Naive thymus-derived CD8-positive, alpha-beta T cell (primary cell): ENCODE measurements at regions not wholly inside any gene's neighbourhood (a gene's known extent, or its start where the extent isn't known, plus 50 kb on each side); places are given as distances from the start of the nearest gene placed in this dataset.
"Not testable (repeated sequence)": the region's sequence is repeated elsewhere in the genome, so short reads cannot be mapped to it uniquely, and the experiment has no call there.

Experiments
- ATAC-seq, 2 donors: fragments of 150-1000 bp; cut with Tn5 transposase in 1 of 2; sonication (Bioruptor Pico), chemical (Tn5 transposase) in 1 of 2; 1 replicate in 1 of 2; 2 replicates in 1 of 2; pipeline ENCODE4 v1.10.0; 2021; ENCODE audit warnings: mild to moderate bottlenecking in 2 of 2, moderate library complexity in 2 of 2
- POLR2A ChIA-PET: fragments of 350-600 bp; sonication (Branson Sonifier 250); formaldehyde crosslinking; loops from one replicate; lab custom pipeline; 2021; ENCODE audit warnings: antibody characterized with exemption; lab: Charles Lee
- DNase-seq, 10 donors: peaks; one replicate each; pipeline versions ENCODE4 v3.0.0 to v3.0.0-alpha.2; 2020 to 2022
- H3K27ac Mint-ChIP-seq, 10 donors: one replicate each; pipeline ENCODE4 v1.8.0; 2020 to 2022; ENCODE audit warnings: mild to moderate bottlenecking in 10 of 10, mixed read lengths in 10 of 10, moderate library complexity in 4 of 10, inconsistent platforms in 1 of 10
- H3K27me3 Mint-ChIP-seq, 5 donors: one replicate each; pipeline ENCODE4 v1.8.0; 2021 to 2022; ENCODE audit warnings: mixed read lengths in 5 of 5
- H3K36me3 Mint-ChIP-seq, 3 donors: one replicate each; pipeline ENCODE4 v1.8.0; 2020 to 2022; ENCODE audit warnings: mixed read lengths in 3 of 3, mild to moderate bottlenecking in 2 of 3, inconsistent platforms in 1 of 3
- H3K4me1 Mint-ChIP-seq, 4 donors: one replicate each; pipeline ENCODE4 v1.8.0; 2021 to 2022; ENCODE audit warnings: mixed read lengths in 4 of 4
- H3K4me3 Mint-ChIP-seq, 10 donors: one replicate each; pipeline ENCODE4 v1.8.0; 2020 to 2022; ENCODE audit warnings: mild to moderate bottlenecking in 10 of 10, mixed read lengths in 10 of 10, moderate library complexity in 6 of 10, inconsistent platforms in 1 of 10
- H3K9me3 Mint-ChIP-seq, 9 donors: one replicate each; pipeline ENCODE4 v1.8.0; 2020 to 2022; ENCODE audit warnings: mixed read lengths in 9 of 9, mild to moderate bottlenecking in 3 of 9, inconsistent platforms in 1 of 9, moderate library complexity in 1 of 9

- Mint-ChIP-seq H3K9me3 (peaks cover 0 to 10% (median 0%) of the 10 kb centered on the region in 9 donors), H3K27me3 (peaks cover 0 to 10% (median 3%) of the 10 kb centered on the region in 5 donors), H3K4me1 (no peaks in the 10 kb centered on the region), H3K4me3 (no peak overlapping the region), H3K36me3 (no peaks in the 10 kb centered on the region), H3K27ac (no peak overlapping the region)
- POLR2A ChIA-PET = no interaction called here
- no peak for DNase-seq
- ATAC-seq = no peak
These were observed 214.5 kb downstream of the CAAP1 start for GRCh38 chr9:26677965-26678706.

- Mint-ChIP-seq H3K4me1 (no peaks in the 10 kb centered on the region), H3K4me3 (no peak overlapping the region), H3K36me3 (no peaks in the 10 kb centered on the region), H3K27ac (no peak overlapping the region), H3K9me3 (peaks cover 0 to 10% (median 0%) of the 10 kb centered on the region in 9 donors), H3K27me3 (peaks cover 0 to 5% (median 3%) of the 10 kb centered on the region in 5 donors)
- ATAC-seq (no peak), DNase-seq (no peak)
- POLR2A ChIA-PET = no interaction called here
These were observed 217.6 kb downstream of the CAAP1 start for GRCh38 chr9:26675035-26675434.

GRCh38 chr9:26673261-26673660, 219.3 kb downstream of the CAAP1 start:
- DNase-seq (no peak), ATAC-seq (no peak)
- no peak overlapping the region for H3K27ac Mint-ChIP-seq
- peaks cover 0 to 5% (median 3%) of the 10 kb centered on the region in 5 donors for H3K27me3 Mint-ChIP-seq
- H3K9me3 Mint-ChIP-seq = peaks cover 0 to 10% (median 0%) of the 10 kb centered on the region in 9 donors
- H3K4me3 Mint-ChIP-seq = no peak overlapping the region
- H3K36me3 Mint-ChIP-seq = no peaks in the 10 kb centered on the region
- no peaks in the 10 kb centered on the region for H3K4me1 Mint-ChIP-seq
- POLR2A ChIA-PET = no interaction called here

- H3K4me3 Mint-ChIP-seq = no peak overlapping the region
- no peak overlapping the region for H3K27ac Mint-ChIP-seq
- H3K27me3 Mint-ChIP-seq = peaks cover 0 to 5% (median 2%) of the 10 kb centered on the region in 5 donors
- peaks cover 0 to 3% (median 0%) of the 10 kb centered on the region in 9 donors for H3K9me3 Mint-ChIP-seq
- no peak for DNase-seq
- no peaks in the 10 kb centered on the region for H3K36me3 Mint-ChIP-seq
- ATAC-seq = no peak
- no peaks in the 10 kb centered on the region for H3K4me1 Mint-ChIP-seq
- POLR2A ChIA-PET = no interaction called here
These were observed 222.6 kb downstream of the CAAP1 start for GRCh38 chr9:26669701-26670670.

GRCh38 chr9:26667882-26668281, 224.7 kb downstream of the CAAP1 start:
- no peak for DNase-seq
- no peak overlapping the region for H3K27ac Mint-ChIP-seq
- H3K27me3 Mint-ChIP-seq = peaks cover 0 to 3% (median 0%) of the 10 kb centered on the region in 5 donors
- no peaks in the 10 kb centered on the region for H3K36me3 Mint-ChIP-seq
- H3K9me3 Mint-ChIP-seq = peaks cover 0 to 3% (median 0%) of the 10 kb centered on the region in 9 donors
- H3K4me3 Mint-ChIP-seq = no peak overlapping the region
- POLR2A ChIA-PET = no interaction called here
- H3K4me1 Mint-ChIP-seq = no peaks in the 10 kb centered on the region
- ATAC-seq = no peak

GRCh38 chr9:26665666-26666065, 226.9 kb downstream of the CAAP1 start:
- H3K4me3 Mint-ChIP-seq = no peak overlapping the region
- DNase-seq (no peak), ATAC-seq (no peak)
- peaks cover 0 to 8% (median 3%) of the 10 kb centered on the region in 9 donors for H3K9me3 Mint-ChIP-seq
- H3K36me3 Mint-ChIP-seq = no peaks in the 10 kb centered on the region
- no peaks in the 10 kb centered on the region for H3K4me1 Mint-ChIP-seq
- H3K27ac Mint-ChIP-seq = no peak overlapping the region
- H3K27me3 Mint-ChIP-seq = peaks cover 0 to 9% (median 2%) of the 10 kb centered on the region in 5 donors
- POLR2A ChIA-PET = no interaction called here

- H3K36me3 Mint-ChIP-seq, H3K4me3 Mint-ChIP-seq, H3K9me3 Mint-ChIP-seq, ATAC-seq, H3K27ac Mint-ChIP-seq, H3K4me1 Mint-ChIP-seq, POLR2A ChIA-PET: not testable (repeated sequence)
- DNase-seq = peak in 1 of 10 donors; percentile 61
- H3K27me3 Mint-ChIP-seq = peaks cover 0 to 16% (median 6%) of the 10 kb centered on the region in 5 donors
These were observed 228.4 kb downstream of the CAAP1 start for GRCh38 chr9:26664087-26664773.

- Mint-ChIP-seq H3K9me3 (peaks cover 0 to 9% (median 3%) of the 10 kb centered on the region in 9 donors), H3K36me3 (no peaks in the 10 kb centered on the region), H3K4me1 (no peaks in the 10 kb centered on the region), H3K27me3 (peaks cover 0 to 18% (median 6%) of the 10 kb centered on the region in 5 donors), H3K27ac (no peak overlapping the region), H3K4me3 (no peak overlapping the region)
- POLR2A ChIA-PET = no interaction called here
- no peak for ATAC-seq
- no peak for DNase-seq
These were observed 230.1 kb downstream of the CAAP1 start for GRCh38 chr9:26662476-26662875.

- Mint-ChIP-seq H3K9me3 (peaks cover 0 to 9% (median 4%) of the 10 kb centered on the region in 9 donors), H3K27ac (no peak overlapping the region), H3K4me1 (no peaks in the 10 kb centered on the region), H3K27me3 (peaks cover 0 to 16% (median 10%) of the 10 kb centered on the region in 5 donors), H3K4me3 (no peak overlapping the region), H3K36me3 (no peaks in the 10 kb centered on the region)
- POLR2A ChIA-PET = no interaction called here
- DNase-seq (no peak), ATAC-seq (no peak)
These were observed 234.1 kb downstream of the CAAP1 start for GRCh38 chr9:26658476-26658875.

- DNase-seq (no peak), ATAC-seq (no peak)
- Mint-ChIP-seq H3K36me3 (no peaks in the 10 kb centered on the region), H3K4me3 (no peak overlapping the region), H3K27me3 (peaks cover 0 to 16% (median 14%) of the 10 kb centered on the region in 5 donors), H3K27ac (no peak overlapping the region), H3K4me1 (no peaks in the 10 kb centered on the region), H3K9me3 (peaks cover 0 to 8% (median 4%) of the 10 kb centered on the region in 9 donors)
- POLR2A ChIA-PET = no interaction called here
These were observed 234.6 kb downstream of the CAAP1 start for GRCh38 chr9:26657958-26658357.

- no peaks in the 10 kb centered on the region for H3K36me3 Mint-ChIP-seq
- POLR2A ChIA-PET = no interaction called here
These were observed 236.4 kb downstream of the CAAP1 start for GRCh38 chr9:26656003-26656870.

GRCh38 chr9:26655166-26655565, 237.4 kb downstream of the CAAP1 start:
- Mint-ChIP-seq H3K27ac (no peak overlapping the region), H3K4me3 (no peak overlapping the region), H3K9me3 (peaks cover 0 to 10% (median 2%) of the 10 kb centered on the region in 9 donors), H3K27me3 (peaks cover 0 to 14% (median 9%) of the 10 kb centered on the region in 5 donors), H3K4me1 (no peaks in the 10 kb centered on the region), H3K36me3 (no peaks in the 10 kb centered on the region)
- POLR2A ChIA-PET = no interaction called here
- DNase-seq (no peak), ATAC-seq (no peak)

More at GRCh38 chr9:26656003-26656870, 236.4 kb downstream of the CAAP1 start:
- H3K9me3 Mint-ChIP-seq = peaks cover 0 to 10% (median 0%) of the 10 kb centered on the region in 9 donors
- H3K27me3 Mint-ChIP-seq = peaks cover 0 to 19% (median 14%) of the 10 kb centered on the region in 5 donors
- ATAC-seq (no peak), DNase-seq (no peak)
- H3K27ac Mint-ChIP-seq = no peak overlapping the region
- no peaks in the 10 kb centered on the region for H3K4me1 Mint-ChIP-seq
- no peak overlapping the region for H3K4me3 Mint-ChIP-seq
